Kidney (tissue), 13 donors: ENCODE measurements at regions not wholly inside any gene's neighbourhood (a gene's known extent, or its start where the extent isn't known, plus 50 kb on each side); places are given as distances from the start of the nearest gene placed in this dataset.

Experiments used
- DNase-seq, 5 donors: peaks; one replicate each; pipeline ENCODE4 v3.0.0-alpha.2; 2013 to 2020
- FAIRE-seq: peaks from 2 replicates; lab custom pipeline; 2012; peaks lifted over from hg19 to GRCh38; lab: Jason Lieb, UNC
- H3K27ac ChIP-seq, 2 donors: one replicate each; pipeline ENCODE4 v1.7.0; 2013; ENCODE audit warnings: low read depth in 2 of 2, low read length in 2 of 2, inconsistent platforms in 1 of 2
- H3K27me3 ChIP-seq: one replicate; pipeline ENCODE4 v1.7.1; 2013; ENCODE audit warnings: low read length, inconsistent platforms; ENCODE audit not compliant: control insufficient read depth, insufficient read depth
- H3K36me3 ChIP-seq, 3 donors: one replicate each; pipeline versions ENCODE4 v1.7.0 to v1.7.1; 2013; ENCODE audit warnings: low read length in 3 of 3, control low read depth in 1 of 3, inconsistent platforms in 1 of 3; ENCODE audit not compliant: insufficient read depth in 3 of 3, control insufficient read depth in 2 of 3
- H3K4me1 ChIP-seq, 3 donors: one replicate each; pipeline versions ENCODE4 v1.7.0 to v1.7.1; 2013; ENCODE audit warnings: low read length in 3 of 3, inconsistent platforms in 1 of 3, low read depth in 1 of 3; ENCODE audit not compliant: control insufficient read depth in 2 of 3, insufficient read depth in 2 of 3
- H3K4me3 ChIP-seq, 3 donors: one replicate each; pipeline versions ENCODE4 v1.7.0 to v1.8.1; 2013; ENCODE audit warnings: low read length in 3 of 3, control low read depth in 1 of 3, inconsistent platforms in 1 of 3
- H3K9ac ChIP-seq, 3 donors: one replicate each; pipeline versions ENCODE4 v1.7.0 to v1.7.1; 2013; ENCODE audit warnings: low read length in 3 of 3, control low read depth in 1 of 3, inconsistent platforms in 1 of 3
- H3K9me3 ChIP-seq, 3 donors: one replicate each; pipeline versions ENCODE4 v1.7.0 to v1.7.1; 2013; ENCODE audit warnings: low read length in 3 of 3, control low read depth in 1 of 3, inconsistent platforms in 1 of 3; ENCODE audit not compliant: control insufficient read depth in 2 of 3, insufficient read depth in 1 of 3
- intact Hi-C: fragments of 100-400 bp; cut with DNase I; formaldehyde crosslinking; loops from one replicate; pipeline ENCODE4 v1.11.1; 2022
- TF ChIP-seq, protein P1 (sequence below): IDR thresholded peaks from 3 replicates; pipeline ENCODE4 v1.5.1; 2012; ENCODE audit warnings: mild to moderate bottlenecking, moderate library complexity, borderline replicate concordance; ENCODE audit not compliant: insufficient read depth; ENCODE audit errors: extremely low read depth
- donor health status: control.
- donor health status: control.
- donor health status: control.
- donor health status: control.
- donor health status: control.
- donor health status: DM: yes; HTN: yes; CAD: no.
- donor health status: Normal renal cell carcinoma (clear cell type).

DNA sequence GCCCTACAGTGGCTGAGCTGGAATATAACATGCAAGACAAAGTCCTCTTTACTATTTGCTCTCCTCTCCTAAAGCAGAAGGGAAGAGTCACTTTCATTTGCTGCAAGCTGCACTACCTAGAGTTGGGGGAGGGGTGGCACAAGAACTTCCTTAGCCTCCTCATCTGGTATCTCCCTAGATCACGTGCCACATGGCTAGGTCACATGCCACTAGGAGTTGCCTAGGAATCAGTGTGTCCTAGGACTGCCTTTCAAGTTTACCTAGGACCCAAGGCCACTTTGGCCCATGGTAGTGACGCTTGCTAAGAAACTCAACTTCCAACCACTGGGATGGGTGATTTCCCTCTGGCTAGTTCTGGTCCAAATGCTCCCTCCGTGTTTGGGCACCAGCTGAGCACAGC is 625.2 kb downstream of the DIAPH3 start:
- DNase-seq (no peak), FAIRE-seq (no peak)
- Histone ChIP-seq H3K9me3 (no peaks in the 10 kb centered on the region), H3K4me1 (no peaks in the 10 kb centered on the region), H3K9ac (no peak overlapping the region), H3K36me3 (no peaks in the 10 kb centered on the region), H3K4me3 (no peak overlapping the region), H3K27ac (no peak overlapping the region), H3K27me3 (no peaks in the 10 kb centered on the region)
- TF ChIP-seq, protein P1, sequence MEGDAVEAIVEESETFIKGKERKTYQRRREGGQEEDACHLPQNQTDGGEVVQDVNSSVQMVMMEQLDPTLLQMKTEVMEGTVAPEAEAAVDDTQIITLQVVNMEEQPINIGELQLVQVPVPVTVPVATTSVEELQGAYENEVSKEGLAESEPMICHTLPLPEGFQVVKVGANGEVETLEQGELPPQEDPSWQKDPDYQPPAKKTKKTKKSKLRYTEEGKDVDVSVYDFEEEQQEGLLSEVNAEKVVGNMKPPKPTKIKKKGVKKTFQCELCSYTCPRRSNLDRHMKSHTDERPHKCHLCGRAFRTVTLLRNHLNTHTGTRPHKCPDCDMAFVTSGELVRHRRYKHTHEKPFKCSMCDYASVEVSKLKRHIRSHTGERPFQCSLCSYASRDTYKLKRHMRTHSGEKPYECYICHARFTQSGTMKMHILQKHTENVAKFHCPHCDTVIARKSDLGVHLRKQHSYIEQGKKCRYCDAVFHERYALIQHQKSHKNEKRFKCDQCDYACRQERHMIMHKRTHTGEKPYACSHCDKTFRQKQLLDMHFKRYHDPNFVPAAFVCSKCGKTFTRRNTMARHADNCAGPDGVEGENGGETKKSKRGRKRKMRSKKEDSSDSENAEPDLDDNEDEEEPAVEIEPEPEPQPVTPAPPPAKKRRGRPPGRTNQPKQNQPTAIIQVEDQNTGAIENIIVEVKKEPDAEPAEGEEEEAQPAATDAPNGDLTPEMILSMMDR = no peak
- intact Hi-C loops = no loop called here

DNA sequence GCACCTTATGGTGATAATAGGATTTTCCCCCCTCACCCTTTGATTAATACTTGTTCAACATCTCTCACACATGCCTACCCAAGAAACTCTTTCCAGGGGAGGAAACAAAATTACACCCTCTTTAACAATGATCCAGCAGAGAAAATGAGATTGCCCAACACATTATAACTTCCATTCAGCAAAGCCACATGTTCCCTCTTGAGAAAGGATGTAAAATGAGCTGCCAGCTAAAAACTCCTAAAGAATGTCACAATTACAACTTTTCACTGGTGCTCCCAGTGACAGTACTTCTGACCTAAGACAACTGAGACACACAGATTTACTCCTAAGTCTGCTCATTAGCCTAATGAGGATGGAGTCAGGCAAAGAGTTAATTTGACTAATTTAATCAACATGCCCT is 621.4 kb downstream of the DIAPH3 start:
- no peaks in the 10 kb centered on the region for H3K9me3 ChIP-seq
- no peaks in the 10 kb centered on the region for H3K36me3 ChIP-seq
- intact Hi-C loops = no loop called here
- H3K4me3 ChIP-seq = no peak overlapping the region
- H3K4me1 ChIP-seq = no peaks in the 10 kb centered on the region
- FAIRE-seq = no peak
- H3K9ac ChIP-seq = no peak overlapping the region
- no peak overlapping the region for H3K27ac ChIP-seq
- no peaks in the 10 kb centered on the region for H3K27me3 ChIP-seq
- TF ChIP-seq, protein P1 = no peak
- peak in 1 of 5 donors; percentile 7 for DNase-seq

DNA sequence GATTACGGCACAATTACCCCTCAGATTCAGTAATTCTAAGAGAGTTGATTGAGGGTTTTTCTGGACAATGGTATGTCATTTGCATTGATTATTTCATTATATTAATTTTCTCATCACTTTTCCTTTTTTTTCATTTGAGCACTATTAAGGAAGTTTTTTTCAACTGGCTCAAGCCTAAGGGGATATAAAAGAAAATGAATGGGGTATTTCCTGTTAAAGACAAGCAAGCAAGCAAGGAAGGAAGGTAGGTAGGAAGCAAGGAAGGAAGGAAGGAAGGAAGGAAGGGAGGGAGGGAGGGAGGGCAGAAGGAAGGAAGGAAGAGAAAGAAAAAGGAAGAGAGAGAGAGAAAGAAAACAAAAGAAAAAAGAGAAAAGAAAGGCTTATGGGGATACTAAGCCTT is 620.3 kb downstream of the DIAPH3 start:
- Histone ChIP-seq H3K9ac (no peak overlapping the region), H3K27ac (no peak overlapping the region), H3K4me3 (no peak overlapping the region), H3K36me3 (no peaks in the 10 kb centered on the region), H3K4me1 (no peaks in the 10 kb centered on the region), H3K27me3 (no peaks in the 10 kb centered on the region), H3K9me3 (no peaks in the 10 kb centered on the region)
- no peak for DNase-seq
- no peak for FAIRE-seq
- intact Hi-C loops = no loop called here
- TF ChIP-seq, protein P1 = no peak

DNA sequence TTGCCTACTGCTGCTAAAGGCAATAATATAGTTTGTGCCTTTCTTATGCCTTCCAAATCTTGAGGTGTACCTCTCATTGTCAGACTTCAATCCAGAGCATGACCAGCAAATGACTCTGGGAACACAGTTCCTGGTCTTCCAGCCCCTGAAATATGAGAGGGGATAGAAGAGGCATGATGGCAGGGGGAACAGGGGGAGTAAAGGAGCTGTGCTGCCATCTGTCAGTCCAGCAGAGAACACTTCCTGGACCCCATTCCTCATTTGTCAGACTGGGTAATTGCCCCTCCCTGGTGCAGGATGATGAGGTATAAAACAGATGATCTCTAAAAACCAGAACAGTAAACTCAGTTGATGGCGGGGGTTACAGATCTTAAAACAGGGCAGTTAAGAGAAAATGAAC is 618.7 kb downstream of the DIAPH3 start:
- no peaks in the 10 kb centered on the region for H3K36me3 ChIP-seq
- intact Hi-C loops = no loop called here
- TF ChIP-seq, protein P1 = no peak
- H3K9me3 ChIP-seq = no peaks in the 10 kb centered on the region
- no peaks in the 10 kb centered on the region for H3K27me3 ChIP-seq
- DNase-seq (no peak), FAIRE-seq (no peak)
- no peak overlapping the region for H3K4me3 ChIP-seq
- no peak overlapping the region for H3K27ac ChIP-seq
- no peak overlapping the region for H3K9ac ChIP-seq
- H3K4me1 ChIP-seq = no peaks in the 10 kb centered on the region
